Tibial artery (tissue), 4 donors: ENCODE measurements at regions not wholly inside any gene's neighbourhood (a gene's known extent, or its start where the extent isn't known, plus 50 kb on each side); places are given as distances from the start of the nearest gene placed in this dataset.
A peak's percentile ranks its signal among the peaks of the same experiment; 100 is the strongest.

Experiments
- DNase-seq, 2 donors: peaks; one replicate each; pipeline ENCODE4 v3.0.0-alpha.2; 2019
- H3K27ac ChIP-seq, 2 donors: fragments of 200-600 bp; sonication (generic) in 1 of 2; 1 replicate in 1 of 2; 2 replicates in 1 of 2; pipeline ENCODE4 v1.5.1; 2018 to 2019; ENCODE audit warnings: mild to moderate bottlenecking in 1 of 2
- H3K27me3 ChIP-seq, 2 donors: fragments of 200-600 bp; sonication (generic) in 1 of 2; one replicate each; pipeline versions ENCODE4 v1.5.1 to v1.6.0; 2016 to 2019
- H3K36me3 ChIP-seq, 3 donors: fragments of 200-600 bp; sonication (generic) in 2 of 3; one replicate each; pipeline ENCODE4 v1.5.1; 2016 to 2019; ENCODE audit warnings: mild to moderate bottlenecking in 2 of 3
- H3K4me1 ChIP-seq, 4 donors: fragments of 200-600 bp; sonication (generic) in 2 of 4; 1 replicate in 3 of 4; 2 replicates in 1 of 4; pipeline ENCODE4 v1.5.1; 2016 to 2019
- H3K4me3 ChIP-seq, 2 donors: fragments of 200-600 bp; sonication (generic) in 1 of 2; 1 replicate in 1 of 2; 2 replicates in 1 of 2; pipeline ENCODE4 v1.5.1; 2018 to 2019; ENCODE audit warnings: mild to moderate bottlenecking in 2 of 2
- H3K9me3 ChIP-seq, 3 donors: fragments of 200-600 bp; sonication (generic) in 1 of 3; one replicate each; pipeline ENCODE4 v1.5.1; 2016 to 2019
- intact Hi-C: fragments of 100-400 bp; cut with DNase I; formaldehyde crosslinking; loops from one replicate; pipeline ENCODE4 v1.15.0; 2023; ENCODE audit warnings: low total_unique reads
- TF ChIP-seq, protein P1 (sequence below), 2 experiments: fragments of 200-600 bp in 1 of 2; fragments of 450-650 bp in 1 of 2; IDR thresholded peaks; one replicate each; pipeline ENCODE4 v1.5.1; 2017 to 2019; ENCODE audit warnings: antibody characterized with exemption in 2 of 2, mild to moderate bottlenecking in 1 of 2, moderate library complexity in 1 of 2

DNA sequence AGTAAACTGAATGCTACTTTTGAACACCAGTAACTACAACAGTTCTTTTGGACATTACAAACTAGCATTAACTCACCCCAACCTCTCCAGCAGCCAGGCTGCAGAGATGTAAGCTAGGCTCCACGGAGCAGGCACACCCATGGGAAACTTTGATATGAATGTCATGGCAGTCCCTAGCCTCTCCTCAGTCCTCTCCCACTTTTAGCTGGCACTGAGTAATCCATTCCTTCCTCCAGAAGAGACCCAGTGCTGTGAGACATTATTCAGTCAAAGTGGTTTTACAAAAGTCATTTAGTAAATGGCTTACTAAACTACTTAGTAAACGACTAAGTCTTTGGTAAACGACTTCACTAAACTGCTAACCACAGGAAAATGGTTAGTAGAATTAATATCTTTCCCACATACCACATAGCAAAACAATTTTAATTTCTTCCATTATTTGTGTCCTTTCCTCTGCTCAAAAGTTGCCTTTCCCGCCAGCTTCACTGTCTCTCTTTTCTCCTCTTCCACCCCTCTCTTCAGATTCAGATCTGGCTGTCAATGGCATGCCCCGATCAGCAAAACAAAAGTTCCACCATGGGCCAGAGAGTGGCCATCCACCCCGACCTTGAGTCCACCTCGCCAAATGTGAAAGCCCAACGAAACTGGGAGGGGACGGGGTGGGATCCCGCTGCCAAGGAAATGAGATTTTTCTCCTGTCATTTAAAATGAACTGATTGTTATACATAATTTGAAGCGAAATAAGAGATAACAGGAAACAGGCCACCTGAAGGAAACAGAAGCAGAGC lies 67.5 kb upstream of the TJP1 start:
- TF ChIP-seq, protein P1, sequence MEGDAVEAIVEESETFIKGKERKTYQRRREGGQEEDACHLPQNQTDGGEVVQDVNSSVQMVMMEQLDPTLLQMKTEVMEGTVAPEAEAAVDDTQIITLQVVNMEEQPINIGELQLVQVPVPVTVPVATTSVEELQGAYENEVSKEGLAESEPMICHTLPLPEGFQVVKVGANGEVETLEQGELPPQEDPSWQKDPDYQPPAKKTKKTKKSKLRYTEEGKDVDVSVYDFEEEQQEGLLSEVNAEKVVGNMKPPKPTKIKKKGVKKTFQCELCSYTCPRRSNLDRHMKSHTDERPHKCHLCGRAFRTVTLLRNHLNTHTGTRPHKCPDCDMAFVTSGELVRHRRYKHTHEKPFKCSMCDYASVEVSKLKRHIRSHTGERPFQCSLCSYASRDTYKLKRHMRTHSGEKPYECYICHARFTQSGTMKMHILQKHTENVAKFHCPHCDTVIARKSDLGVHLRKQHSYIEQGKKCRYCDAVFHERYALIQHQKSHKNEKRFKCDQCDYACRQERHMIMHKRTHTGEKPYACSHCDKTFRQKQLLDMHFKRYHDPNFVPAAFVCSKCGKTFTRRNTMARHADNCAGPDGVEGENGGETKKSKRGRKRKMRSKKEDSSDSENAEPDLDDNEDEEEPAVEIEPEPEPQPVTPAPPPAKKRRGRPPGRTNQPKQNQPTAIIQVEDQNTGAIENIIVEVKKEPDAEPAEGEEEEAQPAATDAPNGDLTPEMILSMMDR (IDR thresholded peaks at IDR 0.05) = no peak
- intact Hi-C loops = no loop called here
- peak overlapping the region; percentile 15 to 60 for H3K27ac ChIP-seq
- no peak overlapping the region for H3K4me3 ChIP-seq
- no peaks in the 10 kb centered on the region for H3K27me3 ChIP-seq
- H3K9me3 ChIP-seq = no peaks in the 10 kb centered on the region
- no peaks in the 10 kb centered on the region for H3K36me3 ChIP-seq
- DNase-seq = no peak
- peaks cover 0 to 40% (median 19%) of the 10 kb centered on the region in 4 donors for H3K4me1 ChIP-seq

DNA sequence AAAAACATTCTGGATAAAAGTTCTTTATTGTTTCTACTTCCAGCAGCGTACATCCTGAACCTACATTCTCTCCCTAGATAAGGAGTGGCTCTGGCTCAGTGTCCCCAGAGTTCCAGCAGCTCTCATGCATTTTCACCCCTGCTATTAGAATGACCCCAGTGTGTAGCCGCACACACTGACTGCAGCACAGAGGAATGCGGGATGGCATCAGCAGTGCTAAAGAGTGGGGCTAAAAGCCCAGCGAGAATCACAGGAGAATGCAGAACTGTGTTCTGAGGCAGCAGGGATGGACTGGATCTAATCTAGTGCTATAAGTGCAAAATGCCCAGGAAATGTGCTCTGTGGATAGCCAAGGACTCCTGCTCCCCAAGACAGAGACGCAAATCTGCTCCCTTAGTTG lies 66.4 kb upstream of the TJP1 start:
- peaks cover 0 to 46% (median 20%) of the 10 kb centered on the region in 4 donors for H3K4me1 ChIP-seq
- intact Hi-C loops = no loop called here

DNA sequence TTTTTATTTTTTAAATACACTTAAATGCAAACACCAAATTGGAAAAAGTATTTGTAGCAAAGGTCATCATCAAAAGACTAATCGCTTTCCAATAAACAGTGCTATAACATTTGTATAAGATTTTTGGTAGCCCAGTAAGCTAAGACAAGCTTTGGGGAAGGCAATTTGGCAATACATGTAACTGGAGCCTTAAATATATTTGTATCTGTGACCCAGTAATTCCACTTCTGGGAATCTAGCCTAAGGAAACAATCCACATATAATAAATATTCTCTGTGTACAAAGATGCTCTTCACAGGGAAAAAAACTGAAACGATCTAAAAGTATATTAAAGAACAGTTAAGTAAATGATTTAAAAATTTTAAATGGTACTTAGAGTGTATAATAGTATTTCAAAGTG lies 65.5 kb upstream of the TJP1 start:
- peak overlapping the region in 1 of 2 donors; percentile 60 for H3K27ac ChIP-seq
- H3K4me1 ChIP-seq = peaks cover 0 to 55% (median 21%) of the 10 kb centered on the region in 4 donors
- DNase-seq = no peak
- intact Hi-C loops = no loop called here
- H3K9me3 ChIP-seq = no peaks in the 10 kb centered on the region
- H3K4me3 ChIP-seq = no peak overlapping the region
- no peaks in the 10 kb centered on the region for H3K27me3 ChIP-seq
- TF ChIP-seq, protein P1 (IDR thresholded peaks at IDR 0.05) = no peak
- no peaks in the 10 kb centered on the region for H3K36me3 ChIP-seq

More for the DNA sequence above, 66.4 kb upstream of the TJP1 start:
- TF ChIP-seq, protein P1 (IDR thresholded peaks at IDR 0.05) = no peak
- Histone ChIP-seq H3K4me3 (no peak overlapping the region), H3K9me3 (no peaks in the 10 kb centered on the region), H3K36me3 (no peaks in the 10 kb centered on the region), H3K27ac (peak overlapping the region; percentile 35 to 60), H3K27me3 (no peaks in the 10 kb centered on the region)
- DNase-seq = no peak

DNA sequence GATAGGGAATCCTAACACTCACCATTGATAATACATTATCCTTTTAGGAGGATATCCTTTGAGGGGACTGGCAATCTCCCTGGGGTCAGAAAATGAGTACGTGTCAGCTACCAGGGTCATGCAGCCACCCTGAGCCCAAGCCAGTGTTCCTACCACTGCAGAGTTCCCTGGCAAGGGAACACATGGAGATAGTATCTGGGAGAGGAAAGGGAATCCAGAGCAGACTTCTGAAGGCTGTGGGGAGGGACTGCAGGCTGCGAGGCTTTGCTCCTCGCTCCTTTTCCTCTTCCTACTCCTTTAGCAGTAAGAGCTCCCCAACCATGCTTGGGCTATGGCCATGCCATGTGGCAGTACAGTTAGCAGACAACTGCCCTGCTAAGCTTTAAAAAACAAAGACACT lies 62.9 kb upstream of the TJP1 start:
- H3K4me3 ChIP-seq = no peak overlapping the region

DNA sequence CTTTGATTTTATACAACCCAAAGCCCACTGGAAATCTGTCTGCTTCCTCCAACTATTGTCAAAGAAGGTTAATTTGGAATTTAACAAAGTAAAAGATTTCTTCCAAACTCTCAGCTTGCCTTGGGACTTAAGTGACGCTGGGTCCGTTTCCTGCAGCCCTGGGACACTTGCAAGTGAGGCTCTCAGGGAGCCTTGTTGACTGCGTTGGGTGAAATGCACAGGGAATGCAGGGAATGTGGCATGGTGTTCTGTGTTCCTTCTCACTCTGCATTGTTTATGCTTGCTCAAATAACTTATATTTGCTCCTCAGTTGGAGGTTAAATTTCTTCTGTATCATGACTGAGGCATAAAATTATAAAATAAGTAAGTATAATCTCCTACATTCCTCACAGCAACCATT lies 60.9 kb upstream of the TJP1 start:
- Histone ChIP-seq H3K4me1 (peaks cover 0 to 58% (median 12%) of the 10 kb centered on the region in 4 donors), H3K9me3 (no peaks in the 10 kb centered on the region), H3K27me3 (no peaks in the 10 kb centered on the region), H3K4me3 (no peak overlapping the region), H3K36me3 (no peaks in the 10 kb centered on the region), H3K27ac (peak overlapping the region; percentile 65 to 84)
- DNase-seq = no peak
- TF ChIP-seq, protein P1 (IDR thresholded peaks at IDR 0.05) = no peak
- intact Hi-C loops = no loop called here

More for the DNA sequence above, 62.9 kb upstream of the TJP1 start:
- Histone ChIP-seq H3K9me3 (no peaks in the 10 kb centered on the region), H3K36me3 (no peaks in the 10 kb centered on the region), H3K27me3 (no peaks in the 10 kb centered on the region), H3K27ac (peak overlapping the region in 1 of 2 donors; percentile 21), H3K4me1 (peaks cover 0 to 61% (median 23%) of the 10 kb centered on the region in 4 donors)
- intact Hi-C loops = no loop called here
- TF ChIP-seq, protein P1 (IDR thresholded peaks at IDR 0.05) = no peak
- no peak for DNase-seq
